ENCODE measurements at regions not wholly inside any gene's neighbourhood (a gene's known extent, or its start where the extent isn't known, plus 50 kb on each side); places are given as distances from the start of the nearest gene placed in this dataset.
A peak's percentile ranks its signal among the peaks of the same experiment; 100 is the strongest.
"Not testable (repeated sequence)": the region's sequence is repeated elsewhere in the genome, so short reads cannot be mapped to it uniquely, and the experiment has no call there.

DNA sequence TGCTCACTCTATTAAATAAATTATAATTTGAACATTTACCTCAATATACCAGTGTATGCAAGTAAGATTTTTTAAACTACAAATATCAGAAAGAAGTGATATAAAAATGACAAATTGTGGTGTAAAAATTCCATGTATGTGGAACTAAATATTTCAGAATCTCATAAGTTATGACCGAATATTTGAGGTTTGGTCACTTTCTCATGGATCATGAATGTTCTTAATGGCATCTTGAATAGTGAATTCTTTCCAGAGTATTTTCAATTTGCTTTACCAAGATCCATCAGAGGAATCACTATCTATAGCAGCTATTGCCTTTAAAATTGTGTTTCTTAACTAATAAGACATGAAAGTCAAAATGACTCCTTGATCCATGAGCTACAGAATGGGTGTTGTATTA, 950.6 kb downstream of the TBC1D32 start:
- ATAC-seq (no peak), DNase-seq (no peak)
- H3K27me3 Mint-ChIP-seq: no peaks in the 10 kb centered on the region
- no peaks in the 10 kb centered on the region for H3K4me1 Mint-ChIP-seq
- H3K27ac Mint-ChIP-seq: no peak overlapping the region
- H3K36me3 Mint-ChIP-seq (ENCODE audit: low read depth): no peaks in the 10 kb centered on the region
- no peak overlapping the region for H3K4me3 Mint-ChIP-seq
- H3K9me3 ChIP-seq (ENCODE audit: control insufficient read depth, low read length, poor library complexity, severe bottlenecking): no peaks in the 10 kb centered on the region

DNA sequence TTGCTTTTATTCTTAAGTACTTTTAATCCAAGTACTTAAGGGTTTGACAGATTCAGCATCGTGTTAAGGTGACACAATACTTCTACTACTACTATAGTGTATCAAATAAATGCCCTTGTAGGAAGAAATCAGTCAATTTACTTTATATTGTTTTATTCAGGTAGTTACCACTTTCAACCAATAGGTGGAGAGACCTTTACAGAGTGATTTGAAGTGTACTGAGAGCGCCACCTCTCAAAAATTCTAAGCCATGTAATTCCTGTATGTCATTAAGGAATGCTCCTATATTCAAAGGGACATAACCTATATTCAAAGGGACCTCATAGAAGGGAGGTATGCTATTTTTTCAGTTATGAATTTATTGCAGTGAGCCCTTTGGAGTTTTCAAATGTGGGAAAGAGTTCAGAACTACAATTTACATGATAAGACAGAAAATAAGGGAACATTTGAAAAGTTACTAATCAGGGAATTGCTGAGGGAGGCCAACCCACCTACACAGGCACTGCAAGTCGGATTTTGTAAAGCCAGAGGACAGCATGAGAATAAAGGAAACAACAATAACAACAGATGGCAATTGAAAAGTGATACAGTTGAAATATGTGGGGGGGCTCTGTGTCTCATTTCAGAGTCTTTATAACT, 955.6 kb downstream of the TBC1D32 start:
- Mint-ChIP-seq H3K27me3 (no peaks in the 10 kb centered on the region), H3K4me1 (no peaks in the 10 kb centered on the region), H3K36me3 (ENCODE audit: low read depth) (no peaks in the 10 kb centered on the region), H3K27ac (no peak overlapping the region), H3K4me3 (no peak overlapping the region)
- ATAC-seq: no peak
- no peak for DNase-seq
- no peaks in the 10 kb centered on the region for H3K9me3 ChIP-seq (ENCODE audit: control insufficient read depth, low read length, poor library complexity, severe bottlenecking)

DNA sequence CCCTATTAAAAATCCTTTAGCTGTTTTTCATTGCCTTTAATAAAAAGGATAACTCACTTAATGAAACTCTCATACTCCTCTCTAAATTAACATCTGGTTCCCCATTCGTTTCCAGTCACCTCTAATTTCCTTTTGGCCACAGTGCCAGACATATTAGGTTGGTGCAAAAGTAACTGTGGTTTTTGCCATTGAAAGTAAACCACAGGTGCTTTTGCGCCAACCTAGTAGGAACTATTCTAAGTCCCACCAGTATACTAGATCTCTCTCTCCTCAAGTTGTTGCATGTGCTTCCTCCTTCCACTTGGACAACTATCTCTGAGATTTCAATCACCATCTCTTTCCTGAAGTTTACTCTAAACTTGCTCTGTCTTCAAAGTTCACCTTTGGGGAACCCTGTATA, 961.1 kb downstream of the TBC1D32 start:
- no peaks in the 10 kb centered on the region for H3K4me1 Mint-ChIP-seq
- no peak for DNase-seq
- no peak overlapping the region for H3K4me3 Mint-ChIP-seq
- no peaks in the 10 kb centered on the region for H3K36me3 Mint-ChIP-seq (ENCODE audit: low read depth)
- no peak for ATAC-seq
- no peaks in the 10 kb centered on the region for H3K27me3 Mint-ChIP-seq
- no peaks in the 10 kb centered on the region for H3K9me3 ChIP-seq (ENCODE audit: control insufficient read depth, low read length, poor library complexity, severe bottlenecking)
- no peak overlapping the region for H3K27ac Mint-ChIP-seq

DNA sequence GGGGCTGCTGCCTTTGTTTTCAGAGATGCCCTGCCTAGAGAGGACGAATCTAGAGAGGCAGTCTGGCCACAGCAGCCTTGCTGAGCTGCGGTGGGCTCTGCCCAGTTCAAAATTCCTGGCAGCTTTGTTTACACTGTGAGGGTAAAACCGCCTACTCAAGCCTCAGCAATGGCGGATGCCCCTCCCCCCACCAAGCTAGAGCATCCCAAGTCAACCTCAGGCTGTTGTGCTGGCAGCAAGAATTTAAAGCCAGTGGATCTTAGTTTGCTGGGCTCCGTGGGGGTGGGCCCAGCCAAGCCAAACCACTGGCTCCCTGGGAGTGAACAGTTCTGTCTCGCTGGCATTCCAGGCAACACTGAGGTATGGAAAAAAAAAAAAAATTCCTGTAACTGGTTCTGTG, 970.9 kb downstream of the TBC1D32 start:
- Mint-ChIP-seq H3K4me1 (no peaks in the 10 kb centered on the region), H3K4me3 (no peak overlapping the region), H3K27ac (no peak overlapping the region), H3K27me3 (no peaks in the 10 kb centered on the region), H3K36me3 (ENCODE audit: low read depth) (peaks cover 2% of the 10 kb centered on the region)
- ATAC-seq (no peak), DNase-seq (no peak)
- H3K9me3 ChIP-seq (ENCODE audit: control insufficient read depth, low read length, poor library complexity, severe bottlenecking): no peaks in the 10 kb centered on the region

DNA sequence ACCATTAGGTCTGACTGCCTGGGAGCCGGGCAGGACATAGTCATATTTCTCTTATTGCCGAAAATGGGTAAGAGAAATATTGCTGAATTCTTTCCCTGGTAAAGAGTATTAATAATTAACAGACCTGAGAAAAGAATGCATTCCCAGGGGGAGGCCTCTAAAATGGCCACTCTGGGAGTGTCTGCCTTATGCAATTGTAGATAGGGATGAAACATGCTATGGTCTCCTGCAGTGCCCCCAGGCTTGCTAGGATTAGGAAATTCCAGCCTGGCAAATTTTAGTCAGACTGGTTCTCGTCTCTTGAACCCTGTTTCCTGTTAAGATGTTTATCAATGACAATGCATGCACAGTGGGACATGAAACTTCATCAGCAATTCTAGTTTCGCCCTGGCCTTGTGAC, 975.7 kb downstream of the TBC1D32 start:
- not testable (repeated sequence) for H3K27me3 Mint-ChIP-seq, H3K4me3 Mint-ChIP-seq

DNA sequence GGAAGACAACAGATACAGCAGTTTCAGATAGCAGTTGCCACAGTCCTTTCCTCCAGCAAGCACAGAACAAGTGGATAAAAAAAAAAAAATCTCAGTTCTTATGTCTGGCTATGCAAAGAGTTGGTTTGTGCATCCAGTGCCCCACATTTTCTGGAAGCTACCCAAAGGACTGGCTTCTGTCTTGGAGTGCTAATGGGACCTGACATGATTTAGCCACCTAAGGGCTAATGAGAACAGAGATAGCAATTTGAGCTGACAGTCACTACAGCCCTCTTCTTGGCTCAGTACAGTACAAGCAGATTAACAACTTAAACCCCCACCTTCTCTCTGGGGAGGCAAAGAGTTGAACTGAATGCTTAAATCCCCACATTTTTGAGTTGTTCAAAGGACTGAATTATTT, 976.8 kb downstream of the TBC1D32 start:
- H3K9me3 ChIP-seq (ENCODE audit: control insufficient read depth, low read length, poor library complexity, severe bottlenecking): no peaks in the 10 kb centered on the region
- H3K27me3 Mint-ChIP-seq: no peaks in the 10 kb centered on the region
- H3K4me3 Mint-ChIP-seq: no peak overlapping the region
- peaks cover 8% of the 10 kb centered on the region for H3K4me1 Mint-ChIP-seq
- H3K36me3 Mint-ChIP-seq (ENCODE audit: low read depth): peaks cover 1% of the 10 kb centered on the region
- ATAC-seq: no peak
- H3K27ac Mint-ChIP-seq: no peak overlapping the region
- no peak for DNase-seq

More for the DNA sequence above, 975.7 kb downstream of the TBC1D32 start:
- not testable (repeated sequence) for H3K27ac Mint-ChIP-seq; H3K36me3 Mint-ChIP-seq (ENCODE audit: low read depth); ATAC-seq; H3K4me1 Mint-ChIP-seq; H3K9me3 ChIP-seq (ENCODE audit: control insufficient read depth, low read length, poor library complexity, severe bottlenecking); DNase-seq

DNA sequence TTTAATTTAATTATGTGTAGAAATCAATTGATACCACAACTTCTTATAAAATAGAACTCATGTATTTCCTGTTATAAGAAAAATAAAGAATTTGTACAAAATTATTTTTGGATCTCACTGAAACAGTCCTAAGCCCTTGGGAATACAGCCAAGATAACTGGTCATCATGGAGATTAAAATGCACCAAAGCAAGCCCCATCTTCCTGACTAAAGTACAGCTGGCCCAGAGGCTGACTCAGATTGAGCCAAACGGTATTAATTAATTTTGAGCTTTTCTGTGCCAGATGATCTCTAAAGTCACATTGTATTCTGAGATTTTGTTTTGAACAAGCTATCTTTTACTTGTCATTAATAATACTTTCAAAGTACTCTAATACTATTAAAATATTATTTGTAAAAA, 978.5 kb downstream of the TBC1D32 start:
- no peaks in the 10 kb centered on the region for H3K9me3 ChIP-seq (ENCODE audit: control insufficient read depth, low read length, poor library complexity, severe bottlenecking)
- Mint-ChIP-seq H3K4me1 (peaks cover 8% of the 10 kb centered on the region), H3K27ac (no peak overlapping the region), H3K36me3 (ENCODE audit: low read depth) (no peaks in the 10 kb centered on the region), H3K27me3 (no peaks in the 10 kb centered on the region), H3K4me3 (no peak overlapping the region)
- DNase-seq (no peak), ATAC-seq (no peak)

DNA sequence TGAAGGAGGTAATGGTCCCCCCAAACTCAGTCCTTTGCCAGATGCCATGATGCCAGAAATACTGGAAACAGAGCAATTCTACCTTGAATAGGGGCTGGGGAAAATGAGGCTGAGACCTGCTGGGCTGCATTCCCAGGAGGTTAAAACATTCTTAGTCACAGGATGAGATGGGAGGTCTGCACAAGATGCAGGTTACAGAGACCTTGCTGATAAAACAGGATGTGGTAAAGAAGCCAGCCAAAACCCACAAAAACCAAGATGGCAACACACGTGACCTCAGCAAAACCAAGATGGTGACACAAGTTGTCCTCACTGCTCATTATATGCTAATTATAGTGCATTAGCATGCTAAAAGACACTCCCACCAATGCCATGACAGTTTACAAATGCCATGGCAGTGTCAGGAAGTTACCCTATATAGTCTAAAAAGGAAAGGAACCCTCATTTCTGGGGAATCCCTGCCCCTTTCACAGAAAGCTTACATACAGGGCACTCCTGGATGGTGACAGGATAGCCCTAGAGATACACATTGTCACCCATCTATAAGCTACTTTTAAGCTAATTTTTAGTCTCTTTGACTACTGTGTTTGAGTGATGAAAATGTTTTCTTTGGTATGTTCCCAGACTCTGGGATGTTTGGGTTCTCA, 979.7 kb downstream of the TBC1D32 start:
- Mint-ChIP-seq H3K36me3 (ENCODE audit: low read depth) (no peaks in the 10 kb centered on the region), H3K27me3 (no peaks in the 10 kb centered on the region), H3K4me3 (no peak overlapping the region), H3K27ac (no peak overlapping the region), H3K4me1 (peaks cover 8% of the 10 kb centered on the region)
- ATAC-seq (peak; percentile 27), DNase-seq (no peak)
- no peaks in the 10 kb centered on the region for H3K9me3 ChIP-seq (ENCODE audit: control insufficient read depth, low read length, poor library complexity, severe bottlenecking)

DNA sequence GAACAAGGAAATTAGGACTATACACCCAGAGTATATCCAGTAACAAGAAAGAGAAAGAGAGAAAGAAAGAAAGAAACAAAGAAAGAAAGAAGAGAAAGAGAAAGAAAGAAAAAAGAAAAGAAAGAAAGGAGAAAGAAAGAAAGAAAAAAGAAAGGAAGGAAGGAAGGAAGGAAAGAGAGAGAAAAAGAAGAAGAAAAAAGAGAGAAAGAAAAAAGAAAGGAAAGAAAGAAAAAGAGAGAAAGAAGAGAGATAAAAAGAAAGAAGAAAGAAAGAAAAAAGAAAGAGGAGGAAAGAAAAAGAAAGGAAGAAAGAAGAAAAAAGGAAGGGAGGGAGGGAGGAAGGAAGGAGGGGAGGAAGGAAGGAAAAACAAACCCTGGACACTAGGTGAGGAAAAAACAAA, 981.8 kb downstream of the TBC1D32 start:
- H3K27ac Mint-ChIP-seq: no peak overlapping the region
- DNase-seq (no peak), ATAC-seq (no peak)
- H3K9me3 ChIP-seq (ENCODE audit: control insufficient read depth, low read length, poor library complexity, severe bottlenecking): no peaks in the 10 kb centered on the region
- peaks cover 8% of the 10 kb centered on the region for H3K4me1 Mint-ChIP-seq
- no peaks in the 10 kb centered on the region for H3K27me3 Mint-ChIP-seq
- H3K4me3 Mint-ChIP-seq: no peak overlapping the region
- H3K36me3 Mint-ChIP-seq (ENCODE audit: low read depth): no peaks in the 10 kb centered on the region

DNA sequence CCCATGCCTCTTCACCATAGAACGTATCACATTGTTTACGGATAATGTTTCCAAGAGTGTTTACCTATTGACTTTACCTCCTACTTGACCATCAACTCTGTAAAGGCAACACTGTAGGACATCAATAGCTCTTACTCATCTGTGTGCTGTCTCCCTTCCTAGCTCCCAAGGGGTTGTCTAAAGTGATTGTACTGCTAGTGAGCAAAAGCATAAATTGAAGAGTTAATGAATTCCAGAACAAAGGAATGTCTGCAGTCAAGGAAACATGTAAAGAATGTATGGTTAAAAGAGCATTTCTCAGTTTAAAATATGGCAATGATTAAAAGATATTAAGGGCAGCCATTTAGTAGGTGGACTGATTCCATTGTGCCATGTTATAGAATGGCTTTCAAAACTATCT, 985.4 kb downstream of the TBC1D32 start:
- Mint-ChIP-seq H3K27me3 (no peaks in the 10 kb centered on the region), H3K36me3 (ENCODE audit: low read depth) (no peaks in the 10 kb centered on the region), H3K4me1 (peaks cover under 1% of the 10 kb centered on the region), H3K27ac (no peak overlapping the region), H3K4me3 (no peak overlapping the region)
- DNase-seq (no peak), ATAC-seq (no peak)
- no peaks in the 10 kb centered on the region for H3K9me3 ChIP-seq (ENCODE audit: control insufficient read depth, low read length, poor library complexity, severe bottlenecking)

DNA sequence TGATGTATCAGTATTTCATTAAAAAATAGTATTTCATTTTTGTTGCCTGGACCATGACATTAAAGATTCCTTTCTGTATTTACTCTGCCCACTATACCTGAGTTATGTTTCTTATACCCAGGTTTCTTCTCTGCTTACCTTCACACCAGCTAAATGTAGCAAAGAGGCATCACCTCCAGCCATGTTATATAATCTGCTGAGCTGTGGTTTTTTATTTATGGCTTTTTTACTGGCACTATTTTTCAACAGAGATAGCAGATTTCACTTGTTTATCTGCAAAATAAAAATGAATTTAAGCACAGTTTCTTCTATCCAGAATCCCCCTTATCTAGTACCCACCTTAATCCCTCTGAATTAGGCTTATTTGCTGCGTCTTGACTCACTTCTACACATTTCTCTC, 979.0 kb upstream of the MAN1A1 start:
- no peak for ATAC-seq
- no peak for DNase-seq
- peaks cover 2% of the 10 kb centered on the region for H3K4me1 Mint-ChIP-seq
- H3K27ac Mint-ChIP-seq: no peak overlapping the region
- H3K27me3 Mint-ChIP-seq: no peaks in the 10 kb centered on the region
- H3K4me3 Mint-ChIP-seq: no peak overlapping the region
- no peaks in the 10 kb centered on the region for H3K36me3 Mint-ChIP-seq (ENCODE audit: low read depth)
- peaks cover 3% of the 10 kb centered on the region for H3K9me3 ChIP-seq (ENCODE audit: control insufficient read depth, low read length, poor library complexity, severe bottlenecking)

DNA sequence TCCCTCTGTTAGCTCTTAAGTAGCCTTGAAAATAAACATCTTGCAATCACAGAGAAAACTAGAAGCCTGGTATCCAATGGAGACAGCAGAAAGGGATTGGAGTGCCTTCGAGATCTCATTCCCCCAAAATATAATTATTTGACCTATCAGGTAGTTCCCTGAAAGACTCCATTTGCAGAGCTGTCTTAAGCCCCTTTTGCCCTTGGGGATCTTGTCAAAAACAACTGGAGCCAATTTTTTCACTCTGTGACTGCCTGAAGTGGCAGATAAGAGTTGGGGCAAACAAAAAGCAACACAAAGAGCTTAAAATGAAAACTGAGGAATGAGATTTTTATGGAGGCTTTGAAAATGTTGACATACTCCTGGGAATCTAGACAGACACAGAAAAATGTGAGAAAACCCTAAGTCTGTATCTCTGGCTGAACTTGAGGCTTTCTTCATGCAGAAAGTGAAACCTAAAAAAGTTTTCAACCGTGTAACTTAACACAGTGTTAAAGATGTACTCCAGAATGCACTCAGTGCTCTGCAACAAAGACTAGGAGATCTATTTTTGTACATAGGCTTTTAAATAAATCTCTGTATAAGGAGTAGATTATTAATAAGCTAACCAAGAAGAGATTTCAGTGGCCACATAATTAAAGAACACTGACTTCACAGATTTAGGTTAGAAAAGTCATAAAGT, 971.1 kb upstream of the MAN1A1 start:
- DNase-seq: no peak
- H3K27ac Mint-ChIP-seq: no peak overlapping the region
- H3K4me1 Mint-ChIP-seq: no peaks in the 10 kb centered on the region
- no peaks in the 10 kb centered on the region for H3K27me3 Mint-ChIP-seq
- no peak for ATAC-seq
- H3K36me3 Mint-ChIP-seq (ENCODE audit: low read depth): no peaks in the 10 kb centered on the region
- H3K4me3 Mint-ChIP-seq: no peak overlapping the region
- no peaks in the 10 kb centered on the region for H3K9me3 ChIP-seq (ENCODE audit: control insufficient read depth, low read length, poor library complexity, severe bottlenecking)

DNA sequence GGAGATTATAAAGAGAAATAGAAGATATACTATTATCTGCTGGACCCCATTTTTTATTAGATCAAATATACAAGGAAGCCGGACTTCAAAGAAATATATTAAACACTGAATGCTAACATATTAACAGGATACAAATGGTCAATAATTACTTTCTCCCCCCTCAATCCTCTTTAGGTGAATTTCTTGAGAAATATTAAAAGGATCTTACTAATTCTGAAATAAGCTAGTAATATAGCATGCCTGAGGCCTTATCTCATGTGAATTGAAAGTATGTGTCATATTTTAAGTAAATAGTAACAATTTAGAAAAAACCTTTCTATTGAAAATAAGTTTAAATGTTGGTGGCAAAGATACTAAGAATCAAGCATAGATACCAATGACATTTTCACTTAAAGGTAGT, 954.7 kb upstream of the MAN1A1 start:
- H3K9me3 ChIP-seq (ENCODE audit: control insufficient read depth, low read length, poor library complexity, severe bottlenecking): no peaks in the 10 kb centered on the region
- ATAC-seq: no peak
- Mint-ChIP-seq H3K4me1 (no peaks in the 10 kb centered on the region), H3K27me3 (no peaks in the 10 kb centered on the region), H3K36me3 (ENCODE audit: low read depth) (no peaks in the 10 kb centered on the region), H3K4me3 (no peak overlapping the region), H3K27ac (no peak overlapping the region)
- no peak for DNase-seq

DNA sequence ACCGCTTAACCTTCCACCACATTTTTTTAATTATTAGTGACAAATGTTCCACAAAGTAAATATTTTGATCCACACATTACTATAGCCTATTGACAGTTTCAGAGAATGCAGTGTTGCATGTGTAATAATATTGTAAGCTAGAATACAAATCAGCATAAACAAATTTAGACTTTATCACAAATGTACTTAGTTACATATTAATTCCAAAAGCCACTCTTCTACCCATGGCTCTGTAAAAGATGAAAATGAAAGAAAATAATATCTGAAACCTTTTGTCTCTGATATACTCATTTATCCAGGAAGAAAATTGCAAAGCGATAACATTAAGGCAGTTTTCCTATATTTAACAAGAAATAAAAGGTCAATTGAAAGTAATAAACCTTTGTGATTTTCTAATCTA, 954.0 kb upstream of the MAN1A1 start:
- DNase-seq (no peak), ATAC-seq (no peak)
- Mint-ChIP-seq H3K4me3 (no peak overlapping the region), H3K27me3 (no peaks in the 10 kb centered on the region), H3K36me3 (ENCODE audit: low read depth) (no peaks in the 10 kb centered on the region), H3K27ac (no peak overlapping the region), H3K4me1 (no peaks in the 10 kb centered on the region)
- no peaks in the 10 kb centered on the region for H3K9me3 ChIP-seq (ENCODE audit: control insufficient read depth, low read length, poor library complexity, severe bottlenecking)

Measured in T-helper 17 cell (primary cell).